Omental fat pad (tissue), 3 donors: ENCODE measurements at regions not wholly inside any gene's neighbourhood (a gene's known extent, or its start where the extent isn't known, plus 50 kb on each side); places are given as distances from the start of the nearest gene placed in this dataset.

Source experiments
- ATAC-seq: fragments of 150-250 bp; one replicate; pipeline ENCODE4 v1.9.1; 2016; ENCODE audit warnings: mild to moderate bottlenecking, moderate library complexity; ENCODE audit not compliant: low FRiP score
- DNase-seq: peaks from one replicate; pipeline ENCODE4 v3.0.0-alpha.2; 2019; ENCODE audit warnings: low spot score
- CTCF ChIP-seq, 3 donors: fragments of 450-650 bp; IDR thresholded peaks; one replicate each; pipeline ENCODE4 v1.5.1; 2016 to 2017; ENCODE audit warnings: antibody characterized with exemption in 3 of 3, mild to moderate bottlenecking in 3 of 3, moderate library complexity in 2 of 3

- ATAC-seq (no peak), DNase-seq (no peak)
- TF ChIP-seq CTCF (IDR thresholded peaks at IDR 0.05): no peak
These were observed 837.4 kb upstream of the USP15 start for GRCh38 chr12:61422786-61423185.

GRCh38 chr12:61452076-61452475 is 808.1 kb upstream of the USP15 start:
- no peak for TF ChIP-seq CTCF (IDR thresholded peaks at IDR 0.05)
- DNase-seq (no peak), ATAC-seq (no peak)

GRCh38 chr12:61487728-61488127 is 772.5 kb upstream of the USP15 start:
- no peak for TF ChIP-seq CTCF (IDR thresholded peaks at IDR 0.05)
- DNase-seq (no peak), ATAC-seq (no peak)

GRCh38 chr12:61490526-61491498 is 769.4 kb upstream of the USP15 start:
- no peak for DNase-seq

GRCh38 chr12:61502179-61502578 is 758.0 kb upstream of the USP15 start:
- ATAC-seq: no peak
- TF ChIP-seq CTCF (IDR thresholded peaks at IDR 0.05): no peak
- DNase-seq: no peak

More at GRCh38 chr12:61490526-61491498, 769.4 kb upstream of the USP15 start:
- ATAC-seq: no peak
- TF ChIP-seq CTCF (IDR thresholded peaks at IDR 0.05): no peak

- no peak for ATAC-seq
- no peak for TF ChIP-seq CTCF (IDR thresholded peaks at IDR 0.05)
- no peak for DNase-seq
These were observed 755.7 kb upstream of the USP15 start for GRCh38 chr12:61504396-61505080.
